NCI-H1092 treated with DMSO at 0.1 percent for 48 hours (cell line): ENCODE measurements at regions not wholly inside any gene's neighbourhood (a gene's known extent, or its start where the extent isn't known, plus 50 kb on each side); places are given as distances from the start of the nearest gene placed in this dataset.
A peak's percentile ranks its signal among the peaks of the same experiment; 100 is the strongest.
"Not testable (repeated sequence)": the region's sequence is repeated elsewhere in the genome, so short reads cannot be mapped to it uniquely, and the experiment has no call there.

ENCODE experiments used
- DNase-seq: peaks from one replicate; lab custom pipeline; 2025; lab: John Stamatoyannopoulos, UW

- DNase-seq = no peak
Observed at GRCh38 chr2:75326645-75327044, 127.3 kb upstream of the TACR1 start.

GRCh38 chr2:75325594-75325993 is 126.3 kb upstream of the TACR1 start:
- DNase-seq = no peak

GRCh38 chr2:75324861-75325284 is 125.6 kb upstream of the TACR1 start:
- no peak for DNase-seq

GRCh38 chr2:75324141-75324540 is 124.8 kb upstream of the TACR1 start:
- no peak for DNase-seq

- DNase-seq = no peak
Observed at GRCh38 chr2:75321599-75321922, 122.2 kb upstream of the TACR1 start.

GRCh38 chr2:75320898-75321598 is 121.7 kb upstream of the TACR1 start:
- DNase-seq = no peak

- no peak for DNase-seq
Observed at GRCh38 chr2:75319951-75320350, 120.6 kb upstream of the TACR1 start.

GRCh38 chr2:75317802-75318201 is 118.5 kb upstream of the TACR1 start:
- no peak for DNase-seq

GRCh38 chr2:75317316-75317715 is 118.0 kb upstream of the TACR1 start:
- DNase-seq = no peak

- DNase-seq = no peak
Observed at GRCh38 chr2:75315436-75315835, 116.1 kb upstream of the TACR1 start.

GRCh38 chr2:75311993-75312392 is 112.7 kb upstream of the TACR1 start:
- DNase-seq = peak; percentile 2

- no peak for DNase-seq
Observed at GRCh38 chr2:75311521-75311920, 112.2 kb upstream of the TACR1 start.

GRCh38 chr2:75310876-75311275 is 111.6 kb upstream of the TACR1 start:
- no peak for DNase-seq

- DNase-seq = no peak
Observed at GRCh38 chr2:75309596-75310463, 110.5 kb upstream of the TACR1 start.

- no peak for DNase-seq
Observed at GRCh38 chr2:75303227-75303626, 103.9 kb upstream of the TACR1 start.

GRCh38 chr2:75294362-75294761 is 95.0 kb upstream of the TACR1 start:
- DNase-seq = no peak

GRCh38 chr2:75292826-75293225 is 93.5 kb upstream of the TACR1 start:
- no peak for DNase-seq

- no peak for DNase-seq
Observed at GRCh38 chr2:75290600-75291150, 91.4 kb upstream of the TACR1 start.

GRCh38 chr2:75289771-75290170 is 90.5 kb upstream of the TACR1 start:
- DNase-seq = no peak

- not testable (repeated sequence) for DNase-seq
Observed at GRCh38 chr2:75289178-75289577, 89.9 kb upstream of the TACR1 start.

- DNase-seq = no peak
Observed at GRCh38 chr2:75288760-75289159, 89.4 kb upstream of the TACR1 start.

GRCh38 chr2:75287624-75288316 is 88.5 kb upstream of the TACR1 start:
- DNase-seq = no peak

- DNase-seq = no peak
Observed at GRCh38 chr2:75284345-75284744, 85.0 kb upstream of the TACR1 start.
